Karpas-422 (cell line): ENCODE measurements at regions not wholly inside any gene's neighbourhood (a gene's known extent, or its start where the extent isn't known, plus 50 kb on each side); places are given as distances from the start of the nearest gene placed in this dataset.
A peak's percentile ranks its signal among the peaks of the same experiment; 100 is the strongest.
"Not testable (repeated sequence)": the region's sequence is repeated elsewhere in the genome, so short reads cannot be mapped to it uniquely, and the experiment has no call there.

Experiments
- DNase-seq: peaks from one replicate; pipeline ENCODE4 v3.0.0-alpha.2; 2015
- H2AFZ ChIP-seq: fragments of 200-600 bp; sonication (generic); 2 replicates; pipeline ENCODE4 v1.6.1; 2014; ENCODE audit warnings: antibody characterized with exemption, low read length, mixed read lengths
- H3K27ac ChIP-seq: fragments of 200-600 bp; sonication (generic); 2 replicates; pipeline ENCODE4 v1.5.1; 2014; ENCODE audit warnings: mild to moderate bottlenecking, low read length, moderate library complexity
- H3K27me3 ChIP-seq: fragments of 200-600 bp; sonication (generic); 2 replicates; pipeline ENCODE4 v1.6.1; 2014; ENCODE audit warnings: low read length, mixed read lengths
- H3K36me3 ChIP-seq: fragments of 200-600 bp; sonication (generic); 2 replicates; pipeline ENCODE4 v1.6.1; 2014; ENCODE audit warnings: low read length, mixed read lengths; ENCODE audit not compliant: insufficient read depth
- H3K4me1 ChIP-seq: fragments of 200-600 bp; sonication (generic); 2 replicates; pipeline ENCODE4 v1.6.1; 2014; ENCODE audit warnings: mild to moderate bottlenecking, low read length, mixed read lengths
- H3K4me2 ChIP-seq: fragments of 200-600 bp; sonication (generic); 2 replicates; pipeline ENCODE4 v1.6.1; 2014; ENCODE audit warnings: low read length, low read depth, mild to moderate bottlenecking; ENCODE audit not compliant: poor library complexity, severe bottlenecking
- H3K4me3 ChIP-seq: fragments of 200-600 bp; sonication (generic); 2 replicates; pipeline ENCODE4 v1.5.1; 2014; ENCODE audit warnings: mild to moderate bottlenecking, antibody characterized with exemption, low read length, mixed read lengths
- H3K79me2 ChIP-seq: fragments of 200-600 bp; sonication (generic); 2 replicates; pipeline ENCODE4 v1.6.1; 2014; ENCODE audit warnings: mild to moderate bottlenecking, low read length, mixed read lengths
- H3K9ac ChIP-seq: fragments of 200-600 bp; sonication (generic); 2 replicates; pipeline ENCODE4 v1.6.0; 2014; ENCODE audit warnings: low read length
- H3K9me2 ChIP-seq: fragments of 200-600 bp; sonication (generic), shearing (Covaris generic); replicated peaks from 2 replicates; pipeline ENCODE4 v1.6.0; 2014; ENCODE audit warnings: mild to moderate bottlenecking, low read length, moderate library complexity; ENCODE audit not compliant: insufficient read depth
- H3K9me3 ChIP-seq: fragments of 300-700, 200-600 bp; sonication (generic); 2 replicates; pipeline ENCODE4 v1.6.1; 2014; ENCODE audit warnings: low read length, mixed read lengths
- H4K20me1 ChIP-seq: fragments of 200-600 bp; sonication (generic); 2 replicates; pipeline ENCODE4 v1.6.1; 2014; ENCODE audit warnings: mild to moderate bottlenecking, antibody characterized with exemption, low read length, low read depth; ENCODE audit not compliant: insufficient read depth

GRCh38 chr1:121009216-121010057 is 119.9 kb downstream of the PPIAL4A start:
- not testable (repeated sequence) for H2AFZ ChIP-seq, H3K9ac ChIP-seq, H3K9me2 ChIP-seq, H4K20me1 ChIP-seq, H3K27me3 ChIP-seq, H3K4me3 ChIP-seq, DNase-seq, H3K9me3 ChIP-seq, H3K4me1 ChIP-seq, H3K4me2 ChIP-seq, H3K27ac ChIP-seq, H3K79me2 ChIP-seq, H3K36me3 ChIP-seq

DNA sequence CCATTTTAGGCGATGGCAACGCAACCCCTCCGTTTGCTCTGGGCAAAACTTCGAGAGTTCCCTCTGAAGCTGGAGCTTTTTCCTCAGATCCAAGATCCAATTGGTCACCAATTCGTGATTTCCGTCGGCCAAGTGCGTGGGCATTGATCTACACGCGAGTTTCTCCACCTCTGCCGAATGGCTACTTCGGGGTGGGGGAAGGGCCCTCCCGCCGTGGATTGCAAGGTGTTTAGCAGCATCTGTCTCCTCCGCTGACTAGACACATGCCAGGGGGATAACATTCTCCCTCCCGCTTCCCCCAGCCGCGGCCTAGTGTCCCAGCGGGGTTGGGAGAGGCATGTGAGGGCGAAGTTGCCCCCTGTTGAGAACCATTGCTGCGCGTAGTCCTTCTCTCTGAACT is 120.6 kb downstream of the PPIAL4A start:
- not testable (repeated sequence) for H3K36me3 ChIP-seq, H3K9me2 ChIP-seq, H3K9ac ChIP-seq, H3K79me2 ChIP-seq, DNase-seq, H3K4me2 ChIP-seq, H4K20me1 ChIP-seq, H2AFZ ChIP-seq, H3K9me3 ChIP-seq, H3K27ac ChIP-seq, H3K4me3 ChIP-seq, H3K27me3 ChIP-seq, H3K4me1 ChIP-seq

DNA sequence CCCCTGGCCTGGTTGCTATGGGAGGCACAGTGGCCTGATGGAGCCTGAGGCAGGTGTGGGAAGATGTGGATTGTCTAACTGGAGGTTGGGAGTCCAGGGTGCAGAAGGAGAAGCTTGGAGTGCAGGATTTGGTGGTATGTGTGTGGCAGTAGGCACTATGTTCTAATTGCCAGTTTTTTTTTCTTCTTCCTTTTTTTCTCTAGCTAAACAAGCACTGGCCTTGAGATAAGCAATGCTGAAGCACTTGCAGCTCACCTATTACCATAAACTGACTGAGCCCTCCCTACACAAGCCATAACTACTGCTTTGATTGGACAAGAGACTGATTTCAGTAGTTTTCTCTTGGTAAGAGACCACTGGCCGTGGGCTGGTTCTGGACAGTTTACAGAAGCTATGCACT is 123.6 kb downstream of the PPIAL4A start:
- DNase-seq, H4K20me1 ChIP-seq: not testable (repeated sequence)

DNA sequence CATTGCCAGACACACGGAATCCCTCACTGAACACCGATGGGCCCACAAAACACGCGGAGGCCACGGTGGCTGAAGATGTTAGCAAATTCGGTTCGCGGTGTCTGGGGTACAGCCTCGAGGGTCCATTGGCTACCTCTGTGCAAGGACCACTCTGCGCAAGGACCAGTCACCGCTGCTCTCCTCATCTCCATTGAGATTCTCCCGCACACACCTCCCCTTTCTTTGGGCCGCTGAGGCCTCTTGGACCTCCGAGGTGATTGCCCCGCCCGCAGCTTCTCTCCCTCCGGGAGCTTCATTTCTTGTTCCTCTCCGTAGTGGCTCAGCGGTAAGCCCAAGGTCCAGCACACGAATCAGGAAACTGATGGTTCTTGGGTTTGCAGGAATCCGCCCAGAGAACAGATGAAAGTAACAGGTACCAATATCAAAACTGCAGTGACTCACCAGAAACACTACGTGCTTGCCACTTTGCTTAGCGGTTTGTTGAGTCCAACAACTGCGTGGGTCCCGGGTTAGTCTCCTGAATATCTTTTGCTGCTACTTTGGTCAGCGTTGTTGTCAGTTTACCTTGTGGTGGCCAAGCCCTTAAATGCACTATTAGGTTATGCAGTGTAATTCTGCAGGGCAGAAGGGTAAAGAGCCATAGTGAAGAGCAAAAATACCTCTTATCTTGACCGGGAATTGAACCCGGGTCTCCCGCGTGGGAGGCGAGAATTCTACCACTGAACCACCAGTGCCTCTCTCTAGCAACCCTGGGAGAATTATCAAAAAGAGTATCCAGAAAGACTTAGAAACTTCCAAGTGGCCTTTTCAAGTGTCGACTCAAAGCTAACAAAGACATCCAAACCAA is 126.8 kb downstream of the PPIAL4A start:
- not testable (repeated sequence) for H3K4me2 ChIP-seq, H3K9ac ChIP-seq
- peak; percentile 48 for DNase-seq

More for the DNA sequence above, 123.6 kb downstream of the PPIAL4A start:
- not testable (repeated sequence) for H3K79me2 ChIP-seq, H3K4me3 ChIP-seq, H3K36me3 ChIP-seq, H3K27me3 ChIP-seq, H2AFZ ChIP-seq, H3K27ac ChIP-seq, H3K9ac ChIP-seq, H3K4me2 ChIP-seq, H3K4me1 ChIP-seq, H3K9me2 ChIP-seq, H3K9me3 ChIP-seq

DNA sequence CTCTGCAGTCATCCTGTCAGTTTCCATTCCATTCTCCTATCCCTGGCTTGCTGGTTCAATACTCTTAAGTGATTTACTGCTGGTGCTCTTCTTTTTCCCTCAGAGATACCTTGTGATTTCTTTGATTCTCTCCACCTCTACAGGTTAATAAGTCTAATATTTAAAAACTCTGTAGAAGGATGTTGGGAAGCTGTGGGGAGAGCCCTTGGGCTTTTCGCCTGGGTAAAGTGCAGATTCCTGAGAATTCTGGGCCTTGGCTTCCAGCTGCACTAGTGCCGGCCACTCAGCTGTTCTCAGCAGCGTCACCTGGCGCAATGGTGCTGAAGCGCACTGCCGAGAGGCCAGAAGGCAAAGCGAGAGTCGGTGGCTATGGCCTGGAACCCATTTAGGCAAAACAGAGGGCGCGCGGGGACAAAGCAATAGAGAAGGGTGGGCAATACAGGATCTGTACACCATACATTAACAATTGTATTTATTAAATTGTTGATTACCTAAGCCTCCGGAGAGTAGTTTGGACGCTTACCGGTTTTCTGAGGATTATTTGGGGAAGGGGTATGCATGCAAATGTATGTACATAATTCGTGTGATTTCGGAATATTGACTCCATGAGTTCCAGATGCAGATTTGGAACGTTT is 130.3 kb downstream of the PPIAL4A start:
- H3K27me3 ChIP-seq, H2AFZ ChIP-seq, H4K20me1 ChIP-seq, H3K9ac ChIP-seq, H3K9me3 ChIP-seq, H3K4me3 ChIP-seq, H3K4me2 ChIP-seq, H3K27ac ChIP-seq, H3K36me3 ChIP-seq, H3K9me2 ChIP-seq, DNase-seq, H3K4me1 ChIP-seq, H3K79me2 ChIP-seq: not testable (repeated sequence)

More for the DNA sequence above, 126.8 kb downstream of the PPIAL4A start:
- H3K4me1 ChIP-seq, H4K20me1 ChIP-seq, H3K79me2 ChIP-seq, H3K27me3 ChIP-seq, H3K27ac ChIP-seq, H3K36me3 ChIP-seq, H2AFZ ChIP-seq, H3K4me3 ChIP-seq, H3K9me2 ChIP-seq, H3K9me3 ChIP-seq: not testable (repeated sequence)

- H3K9me2 ChIP-seq, H3K4me2 ChIP-seq, H3K4me3 ChIP-seq, DNase-seq, H3K27ac ChIP-seq, H3K36me3 ChIP-seq, H3K9ac ChIP-seq, H3K4me1 ChIP-seq, H2AFZ ChIP-seq, H3K79me2 ChIP-seq, H3K27me3 ChIP-seq, H4K20me1 ChIP-seq, H3K9me3 ChIP-seq: not testable (repeated sequence)
Observed at GRCh38 chr1:121020350-121021236, 131.0 kb downstream of the PPIAL4A start.

DNA sequence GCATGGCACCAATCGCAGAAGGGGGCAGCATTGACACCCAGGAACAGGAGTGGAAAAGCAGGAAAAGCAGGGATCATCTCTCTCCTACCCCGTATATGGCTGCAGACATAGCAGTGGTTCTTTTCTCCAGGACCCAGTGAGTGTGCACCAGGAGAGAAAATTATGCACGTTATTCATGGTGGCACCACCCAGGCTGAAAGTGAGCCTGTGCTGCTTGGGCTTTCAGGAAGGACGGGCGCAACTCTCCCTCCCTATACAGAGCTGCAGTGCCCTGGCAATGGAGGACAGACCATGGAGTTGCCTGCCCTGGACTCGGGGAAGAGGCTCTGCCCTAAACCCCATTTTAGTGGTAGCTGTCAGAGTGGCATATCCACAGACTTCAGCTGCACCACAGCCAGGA is 132.1 kb downstream of the PPIAL4A start:
- H3K9ac ChIP-seq, H3K36me3 ChIP-seq, DNase-seq, H3K4me3 ChIP-seq, H2AFZ ChIP-seq, H3K9me3 ChIP-seq, H3K4me2 ChIP-seq, H3K9me2 ChIP-seq, H3K27me3 ChIP-seq, H4K20me1 ChIP-seq, H3K4me1 ChIP-seq, H3K27ac ChIP-seq, H3K79me2 ChIP-seq: not testable (repeated sequence)
